ENCODE measurements at regions not wholly inside any gene's neighbourhood (a gene's known extent, or its start where the extent isn't known, plus 50 kb on each side); places are given as distances from the start of the nearest gene placed in this dataset.
"Not testable (repeated sequence)": the region's sequence is repeated elsewhere in the genome, so short reads cannot be mapped to it uniquely, and the experiment has no call there.

DNA sequence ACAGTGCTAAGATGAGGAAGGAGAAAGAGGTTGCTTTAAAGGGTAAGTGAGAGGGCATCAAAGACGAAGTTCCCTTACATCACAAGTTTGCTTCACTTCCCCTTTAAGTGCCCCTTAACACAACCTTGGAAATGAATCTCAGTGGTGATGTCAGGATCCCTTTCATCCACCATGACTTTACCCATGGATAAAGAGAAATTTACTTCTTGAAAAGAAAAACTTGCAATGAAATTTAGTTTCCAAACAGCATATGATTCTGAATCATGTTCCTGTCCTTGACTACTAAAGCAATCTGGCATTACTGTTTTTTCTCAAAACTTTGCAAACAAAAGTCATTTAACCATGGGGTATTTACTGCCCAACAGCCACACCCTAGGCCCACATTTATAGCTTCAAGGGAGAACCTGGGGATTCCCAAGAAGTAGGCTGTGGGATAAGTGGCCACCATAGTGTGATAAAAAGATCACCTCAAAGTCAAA is 135.9 kb downstream of the ITGB8 start:
- Histone ChIP-seq H3K4me3 (ENCODE audit: low read length) (no peak overlapping the region), H3K9me3 (ENCODE audit: low read length) (no peaks in the 10 kb centered on the region), H3K36me3 (ENCODE audit: insufficient read depth, low read length) (no peaks in the 10 kb centered on the region), H2AFZ (ENCODE audit: low read depth, low read length) (no peak overlapping the region), H3K4me1 (ENCODE audit: insufficient read depth, low read length) (peaks cover 2% of the 10 kb centered on the region), H3K27me3 (ENCODE audit: insufficient read depth, low read length) (no peaks in the 10 kb centered on the region)

DNA sequence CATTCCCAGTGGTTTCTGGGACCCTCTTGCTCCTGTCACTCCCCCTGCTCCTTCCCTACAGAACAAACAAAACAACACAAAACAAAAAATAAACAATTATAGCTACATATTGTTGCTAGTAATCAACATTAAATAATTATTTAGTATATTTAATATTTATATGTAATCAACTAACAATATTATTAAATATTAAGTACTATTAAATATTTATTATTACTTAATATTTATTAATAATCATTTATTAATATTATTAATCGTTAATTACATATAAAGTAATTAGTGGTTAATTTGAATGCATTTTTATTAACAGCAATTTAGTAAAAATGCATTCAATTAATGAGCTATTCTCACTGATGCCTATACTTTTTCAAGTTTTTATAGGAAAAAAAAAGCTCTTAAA is 139.4 kb downstream of the ITGB8 start:
- Histone ChIP-seq H3K4me3 (ENCODE audit: low read length) (no peak overlapping the region), H3K36me3 (ENCODE audit: insufficient read depth, low read length) (no peaks in the 10 kb centered on the region), H3K4me1 (ENCODE audit: insufficient read depth, low read length) (peaks cover 2% of the 10 kb centered on the region), H3K9me3 (ENCODE audit: low read length) (no peaks in the 10 kb centered on the region), H2AFZ (ENCODE audit: low read depth, low read length) (no peak overlapping the region), H3K27me3 (ENCODE audit: insufficient read depth, low read length) (no peaks in the 10 kb centered on the region)

DNA sequence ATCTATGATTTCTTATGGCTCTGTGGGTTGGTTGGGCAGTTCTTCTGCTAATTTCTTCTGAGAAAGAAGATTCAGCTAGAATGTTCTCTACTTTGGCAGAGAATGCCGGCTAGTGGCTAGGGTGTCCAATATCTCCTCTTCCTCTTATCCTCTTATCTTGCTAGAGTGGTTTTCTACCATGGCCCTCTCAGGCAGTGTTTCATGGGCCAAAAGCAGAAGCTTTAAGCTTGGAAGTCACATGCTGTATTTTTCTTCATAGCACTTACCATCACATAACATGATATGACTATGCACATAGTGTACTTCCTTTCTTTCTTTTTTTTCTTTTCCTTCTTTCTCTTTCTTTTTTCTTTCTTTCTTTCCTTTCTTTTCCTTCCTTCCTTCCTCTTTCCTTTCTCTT is 140.0 kb downstream of the ITGB8 start:
- H2AFZ ChIP-seq (ENCODE audit: low read depth, low read length): no peak overlapping the region
- H3K4me3 ChIP-seq (ENCODE audit: low read length): no peak overlapping the region
- no peaks in the 10 kb centered on the region for H3K27me3 ChIP-seq (ENCODE audit: insufficient read depth, low read length)
- peaks cover 2% of the 10 kb centered on the region for H3K4me1 ChIP-seq (ENCODE audit: insufficient read depth, low read length)
- H3K36me3 ChIP-seq (ENCODE audit: insufficient read depth, low read length): no peaks in the 10 kb centered on the region
- no peaks in the 10 kb centered on the region for H3K9me3 ChIP-seq (ENCODE audit: low read length)

DNA sequence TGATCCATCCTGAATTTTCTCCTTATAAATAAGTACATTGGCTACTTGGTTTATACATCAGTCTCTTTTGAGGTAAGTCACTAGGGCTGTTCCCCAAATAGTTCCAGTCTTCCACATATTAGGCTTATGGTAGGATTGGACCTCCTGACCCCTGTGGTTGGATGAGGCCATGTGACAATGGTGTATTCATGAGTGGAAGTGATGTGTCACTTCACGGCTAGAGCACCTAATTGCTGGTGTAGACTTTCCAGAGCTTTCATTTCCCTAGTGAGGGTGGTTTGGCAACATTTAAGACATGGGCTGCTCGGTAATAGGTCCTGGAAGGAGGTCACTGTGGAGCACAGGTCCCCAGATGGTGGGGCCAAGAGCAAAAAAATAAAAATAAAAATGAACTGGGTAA is 141.2 kb upstream of the ABCB5 start:
- Histone ChIP-seq H3K4me1 (ENCODE audit: insufficient read depth, low read length) (peaks cover 7% of the 10 kb centered on the region), H3K27me3 (ENCODE audit: insufficient read depth, low read length) (no peaks in the 10 kb centered on the region), H2AFZ (ENCODE audit: low read depth, low read length) (no peak overlapping the region), H3K4me3 (ENCODE audit: low read length) (no peak overlapping the region), H3K36me3 (ENCODE audit: insufficient read depth, low read length) (no peaks in the 10 kb centered on the region), H3K9me3 (ENCODE audit: low read length) (no peaks in the 10 kb centered on the region)

DNA sequence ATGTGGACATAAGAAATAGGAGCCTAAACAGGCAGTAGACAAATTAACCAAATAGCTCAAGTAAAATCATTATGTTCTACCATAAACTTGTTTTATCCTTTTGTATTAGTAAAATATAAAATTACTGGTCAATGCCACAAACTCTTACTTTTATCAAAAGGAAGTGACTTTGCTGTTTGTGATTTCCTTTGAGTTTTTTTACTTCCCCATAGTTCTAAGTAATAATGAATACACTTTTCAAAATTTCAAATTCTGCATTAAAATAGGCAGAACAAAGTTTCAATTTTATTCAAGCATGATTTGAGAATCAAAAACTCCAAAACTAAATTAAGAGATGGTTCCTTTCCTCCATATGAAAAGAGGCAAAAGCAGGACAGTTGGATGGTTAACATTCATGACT is 139.7 kb upstream of the ABCB5 start:
- Histone ChIP-seq H3K4me1 (ENCODE audit: insufficient read depth, low read length) (peaks cover 11% of the 10 kb centered on the region), H3K27me3 (ENCODE audit: insufficient read depth, low read length) (no peaks in the 10 kb centered on the region), H2AFZ (ENCODE audit: low read depth, low read length) (no peak overlapping the region), H3K4me3 (ENCODE audit: low read length) (no peak overlapping the region), H3K36me3 (ENCODE audit: insufficient read depth, low read length) (no peaks in the 10 kb centered on the region), H3K9me3 (ENCODE audit: low read length) (no peaks in the 10 kb centered on the region)

DNA sequence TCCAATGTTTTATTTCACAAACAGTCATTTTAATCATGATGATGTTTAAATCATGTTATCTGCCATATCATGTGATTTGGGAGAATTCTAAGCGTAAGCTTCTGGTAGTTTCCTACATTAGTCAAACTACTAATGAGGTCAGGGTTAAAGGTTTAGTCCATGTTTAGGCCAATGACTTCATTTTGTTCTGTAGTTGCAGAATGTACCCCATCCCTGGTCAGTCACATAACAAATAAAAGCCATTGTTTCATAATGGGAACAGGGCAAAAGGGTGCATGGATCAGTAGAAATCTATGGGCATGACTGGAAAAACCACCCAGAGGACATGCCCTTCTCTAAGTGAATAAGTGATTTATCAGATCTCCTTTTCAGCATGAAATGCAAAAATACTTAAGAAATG is 138.4 kb upstream of the ABCB5 start:
- peaks cover 24% of the 10 kb centered on the region for H3K4me1 ChIP-seq (ENCODE audit: insufficient read depth, low read length)
- no peaks in the 10 kb centered on the region for H3K36me3 ChIP-seq (ENCODE audit: insufficient read depth, low read length)
- no peak overlapping the region for H3K4me3 ChIP-seq (ENCODE audit: low read length)
- H3K27me3 ChIP-seq (ENCODE audit: insufficient read depth, low read length): no peaks in the 10 kb centered on the region
- no peaks in the 10 kb centered on the region for H3K9me3 ChIP-seq (ENCODE audit: low read length)
- no peak overlapping the region for H2AFZ ChIP-seq (ENCODE audit: low read depth, low read length)

DNA sequence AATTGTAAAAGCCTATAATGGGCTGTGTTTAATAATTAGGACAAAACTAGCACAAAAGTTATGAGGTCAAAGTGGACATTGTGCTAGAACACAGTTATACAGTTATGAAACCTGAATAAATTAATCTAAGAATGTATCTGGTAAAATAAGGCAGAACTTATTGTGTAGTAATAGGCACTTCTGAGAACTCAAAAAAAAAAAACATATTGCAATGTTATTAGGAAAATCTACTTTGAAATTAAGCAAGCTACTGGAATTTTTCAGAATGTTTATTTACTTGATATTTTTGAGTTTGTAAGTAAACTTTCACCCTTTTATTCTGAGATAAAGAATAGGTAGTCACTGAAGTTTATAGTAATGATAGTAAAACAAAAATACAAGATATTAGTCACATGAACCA is 135.8 kb upstream of the ABCB5 start:
- Histone ChIP-seq H3K36me3 (ENCODE audit: insufficient read depth, low read length) (no peaks in the 10 kb centered on the region), H3K9me3 (ENCODE audit: low read length) (no peaks in the 10 kb centered on the region), H3K4me3 (ENCODE audit: low read length) (no peak overlapping the region), H2AFZ (ENCODE audit: low read depth, low read length) (no peak overlapping the region), H3K27me3 (ENCODE audit: insufficient read depth, low read length) (no peaks in the 10 kb centered on the region), H3K4me1 (ENCODE audit: insufficient read depth, low read length) (peaks cover 45% of the 10 kb centered on the region)

DNA sequence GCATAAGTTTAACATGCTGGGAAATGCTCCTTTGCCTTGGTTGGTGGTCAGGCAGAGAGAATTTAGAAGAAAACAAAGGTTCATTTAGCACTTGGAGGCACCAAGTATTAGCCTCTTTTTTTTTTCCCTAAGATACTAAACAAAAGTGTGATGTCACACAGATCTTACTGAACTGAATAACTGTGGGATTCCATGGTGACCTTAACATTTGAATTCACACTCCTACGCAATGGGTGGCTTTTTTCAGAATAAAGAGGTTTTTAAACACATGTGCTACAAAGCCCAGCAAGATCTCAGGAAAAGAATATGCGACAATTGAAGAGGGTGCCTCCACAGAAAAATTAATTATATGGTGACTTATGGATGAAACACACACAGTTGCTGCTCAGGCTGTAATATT is 133.4 kb upstream of the ABCB5 start:
- H3K27me3 ChIP-seq (ENCODE audit: insufficient read depth, low read length): no peaks in the 10 kb centered on the region
- H3K36me3 ChIP-seq (ENCODE audit: insufficient read depth, low read length): no peaks in the 10 kb centered on the region
- H3K4me3 ChIP-seq (ENCODE audit: low read length): no peak overlapping the region
- no peak overlapping the region for H2AFZ ChIP-seq (ENCODE audit: low read depth, low read length)
- peaks cover 43% of the 10 kb centered on the region for H3K4me1 ChIP-seq (ENCODE audit: insufficient read depth, low read length)
- peaks cover 3% of the 10 kb centered on the region for H3K9me3 ChIP-seq (ENCODE audit: low read length)

DNA sequence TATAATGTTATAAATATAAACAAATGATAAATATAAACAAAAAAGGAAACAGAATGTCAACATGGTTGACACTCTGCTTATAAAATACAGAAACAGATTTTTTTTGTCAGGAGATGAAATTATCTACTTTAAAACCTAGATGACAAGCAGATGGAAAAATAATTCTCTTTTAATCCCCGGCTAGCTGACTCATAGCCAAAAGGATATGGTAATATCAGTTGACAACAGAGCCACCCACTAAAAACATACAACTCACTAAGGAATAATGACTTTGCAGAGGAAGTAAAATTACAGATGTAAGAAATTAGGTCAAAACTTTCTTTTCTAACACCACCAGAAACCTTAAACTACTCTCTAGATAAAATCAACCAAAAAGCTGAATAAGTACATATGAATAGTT is 131.1 kb upstream of the ABCB5 start:
- Histone ChIP-seq H3K4me1 (ENCODE audit: insufficient read depth, low read length) (peaks cover 43% of the 10 kb centered on the region), H3K4me3 (ENCODE audit: low read length) (no peak overlapping the region), H3K36me3 (ENCODE audit: insufficient read depth, low read length) (no peaks in the 10 kb centered on the region), H3K27me3 (ENCODE audit: insufficient read depth, low read length) (no peaks in the 10 kb centered on the region), H2AFZ (ENCODE audit: low read depth, low read length) (no peak overlapping the region), H3K9me3 (ENCODE audit: low read length) (peaks cover 9% of the 10 kb centered on the region)

DNA sequence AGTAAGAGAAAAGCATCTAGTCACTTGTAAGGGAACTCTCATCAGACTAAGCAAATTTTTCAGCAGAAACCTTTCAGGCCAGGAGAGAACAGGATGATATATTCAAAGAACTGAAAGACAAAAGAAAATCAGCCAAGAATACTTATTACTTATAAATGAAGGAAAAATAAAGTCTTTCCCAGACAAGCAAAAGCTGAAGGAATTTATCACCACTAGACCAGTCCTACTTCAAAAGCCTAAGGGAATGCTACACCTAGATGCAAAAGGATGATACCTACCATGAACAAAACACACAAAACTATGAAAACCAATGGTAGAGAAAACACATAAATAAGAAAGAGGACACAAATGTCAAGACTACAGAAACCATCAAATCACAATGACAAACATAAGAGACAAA is 126.6 kb upstream of the ABCB5 start:
- Histone ChIP-seq H3K36me3 (ENCODE audit: insufficient read depth, low read length) (no peaks in the 10 kb centered on the region), H3K4me3 (ENCODE audit: low read length) (no peak overlapping the region), H3K9me3 (ENCODE audit: low read length) (peaks cover 13% of the 10 kb centered on the region), H3K27me3 (ENCODE audit: insufficient read depth, low read length) (no peaks in the 10 kb centered on the region), H2AFZ (ENCODE audit: low read depth, low read length) (no peak overlapping the region), H3K4me1 (ENCODE audit: insufficient read depth, low read length) (peaks cover 5% of the 10 kb centered on the region)

DNA sequence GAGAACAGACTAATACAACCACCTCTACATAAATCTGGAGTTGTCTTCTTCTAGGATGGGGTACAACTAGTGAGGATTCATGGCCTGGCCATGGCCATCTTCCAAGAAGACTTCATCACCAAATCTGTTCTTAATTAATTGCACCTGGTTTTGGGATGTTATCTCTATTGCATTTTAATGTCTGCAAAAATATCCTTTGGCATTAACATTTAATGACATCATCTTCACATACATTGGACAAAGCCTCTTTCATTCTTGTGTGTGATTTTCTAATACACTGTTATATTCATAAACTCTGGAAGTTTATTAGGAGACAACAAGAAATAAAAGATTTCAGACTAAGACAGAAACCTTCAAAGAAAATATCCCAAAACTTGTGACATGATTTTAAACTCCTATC is 124.2 kb upstream of the ABCB5 start:
- no peaks in the 10 kb centered on the region for H3K27me3 ChIP-seq (ENCODE audit: insufficient read depth, low read length)
- no peaks in the 10 kb centered on the region for H3K36me3 ChIP-seq (ENCODE audit: insufficient read depth, low read length)
- H3K9me3 ChIP-seq (ENCODE audit: low read length): peaks cover 20% of the 10 kb centered on the region
- no peak overlapping the region for H3K4me3 ChIP-seq (ENCODE audit: low read length)
- no peaks in the 10 kb centered on the region for H3K4me1 ChIP-seq (ENCODE audit: insufficient read depth, low read length)
- no peak overlapping the region for H2AFZ ChIP-seq (ENCODE audit: low read depth, low read length)

DNA sequence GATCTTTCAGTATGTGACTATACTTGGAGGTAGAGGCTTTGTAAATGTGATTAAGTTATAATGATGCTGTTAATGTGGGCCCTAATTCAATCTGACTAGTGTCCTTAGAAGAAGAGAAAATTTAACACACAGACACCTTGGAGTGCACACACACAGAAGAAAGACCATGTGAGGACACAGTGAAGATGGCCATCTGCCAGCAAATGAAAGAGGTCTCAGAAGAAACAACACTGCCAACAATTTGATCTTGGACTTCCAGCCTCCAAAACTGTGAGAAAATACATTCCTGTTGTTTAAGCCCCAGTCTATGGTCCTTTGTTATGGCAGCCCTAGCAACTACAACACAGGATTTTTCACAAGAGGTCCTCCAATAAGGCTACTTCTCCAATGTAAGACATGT is 120.9 kb upstream of the ABCB5 start:
- H3K4me1 ChIP-seq (ENCODE audit: insufficient read depth, low read length): no peaks in the 10 kb centered on the region
- no peaks in the 10 kb centered on the region for H3K36me3 ChIP-seq (ENCODE audit: insufficient read depth, low read length)
- H3K4me3 ChIP-seq (ENCODE audit: low read length): no peak overlapping the region
- no peaks in the 10 kb centered on the region for H3K27me3 ChIP-seq (ENCODE audit: insufficient read depth, low read length)
- peaks cover 13% of the 10 kb centered on the region for H3K9me3 ChIP-seq (ENCODE audit: low read length)
- no peak overlapping the region for H2AFZ ChIP-seq (ENCODE audit: low read depth, low read length)

DNA sequence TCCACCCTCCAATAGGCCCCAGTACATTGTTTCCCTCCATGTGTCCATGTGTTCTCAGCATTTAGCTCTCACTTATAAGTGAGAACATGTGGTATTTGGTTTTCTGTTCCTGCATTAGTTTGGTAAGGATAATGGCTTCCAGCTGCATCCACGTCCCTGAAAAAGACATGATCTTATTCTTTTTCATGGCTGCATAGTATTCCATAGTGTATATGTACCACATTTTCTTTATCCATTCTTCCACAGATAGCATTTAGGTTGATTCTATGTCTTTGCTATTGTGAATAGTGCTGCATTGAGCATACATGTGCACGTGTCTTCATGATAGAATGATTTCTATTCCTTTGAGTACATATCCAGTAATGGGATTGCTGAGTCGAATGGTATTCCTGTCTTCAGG is 114.0 kb upstream of the ABCB5 start:
- not testable (repeated sequence) for H3K4me3 ChIP-seq (ENCODE audit: low read length)

DNA sequence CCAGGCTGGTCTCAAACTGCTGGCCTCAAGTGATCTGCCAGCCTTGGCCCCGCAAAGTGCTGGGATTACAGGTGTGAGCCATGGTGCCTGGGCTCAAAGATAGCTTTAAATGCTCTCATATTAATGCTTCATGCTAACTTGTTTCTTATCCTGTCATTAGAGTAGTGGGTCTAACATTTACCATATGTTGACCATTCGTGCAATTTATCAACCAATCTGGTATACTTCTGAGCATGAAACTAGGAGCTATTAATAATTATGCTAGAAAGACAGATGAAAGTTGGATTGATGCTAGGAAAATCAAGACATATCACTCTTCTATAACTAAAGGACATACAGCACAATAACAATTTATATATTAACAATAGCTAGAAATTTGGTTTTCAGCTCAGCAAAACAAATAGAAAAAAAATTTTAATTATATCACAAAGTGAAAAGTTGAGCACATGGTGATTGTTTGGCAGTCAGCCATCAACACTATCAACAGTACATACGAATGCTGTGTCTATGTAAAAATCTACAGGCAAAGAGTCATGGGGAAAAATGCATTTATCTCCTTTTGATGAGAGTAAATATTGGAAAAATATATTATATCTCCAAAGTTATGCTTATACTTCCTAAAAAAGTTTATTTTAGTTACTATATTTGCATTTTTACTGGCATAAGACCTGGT is 112.1 kb upstream of the ABCB5 start:
- H3K9me3 ChIP-seq (ENCODE audit: low read length): peaks cover 5% of the 10 kb centered on the region
- H3K27me3 ChIP-seq (ENCODE audit: insufficient read depth, low read length): no peaks in the 10 kb centered on the region
- no peaks in the 10 kb centered on the region for H3K4me1 ChIP-seq (ENCODE audit: insufficient read depth, low read length)
- no peaks in the 10 kb centered on the region for H3K36me3 ChIP-seq (ENCODE audit: insufficient read depth, low read length)
- no peak overlapping the region for H3K4me3 ChIP-seq (ENCODE audit: low read length)
- no peak overlapping the region for H2AFZ ChIP-seq (ENCODE audit: low read depth, low read length)

More for the DNA sequence above, 114.0 kb upstream of the ABCB5 start:
- not testable (repeated sequence) for H3K4me1 ChIP-seq (ENCODE audit: insufficient read depth, low read length); H3K9me3 ChIP-seq (ENCODE audit: low read length); H2AFZ ChIP-seq (ENCODE audit: low read depth, low read length); H3K27me3 ChIP-seq (ENCODE audit: insufficient read depth, low read length); H3K36me3 ChIP-seq (ENCODE audit: insufficient read depth, low read length)

All from neuron (in vitro differentiated cells).